Breast epithelium (tissue), 3 donors: ENCODE measurements at regions not wholly inside any gene's neighbourhood (a gene's known extent, or its start where the extent isn't known, plus 50 kb on each side); places are given as distances from the start of the nearest gene placed in this dataset.

Experiments
- POLR2A ChIP-seq: fragments of 450-650 bp; IDR thresholded peaks from one replicate; pipeline ENCODE4 v1.6.1; 2016; ENCODE audit warnings: antibody characterized with exemption, mild to moderate bottlenecking, moderate library complexity
- POLR2AphosphoS5 ChIP-seq, 3 donors: sonication (generic); formaldehyde crosslinking; IDR thresholded peaks; one replicate each; pipeline ENCODE4 v1.6.1; 2017; ENCODE audit warnings: antibody characterized with exemption in 3 of 3
- TF ChIP-seq, protein P1 (sequence below), 3 donors: fragments of 450-650 bp; IDR thresholded peaks; one replicate each; pipeline ENCODE4 v1.5.1; 2016 to 2017; ENCODE audit warnings: antibody characterized with exemption in 3 of 3, mild to moderate bottlenecking in 3 of 3, moderate library complexity in 3 of 3

DNA sequence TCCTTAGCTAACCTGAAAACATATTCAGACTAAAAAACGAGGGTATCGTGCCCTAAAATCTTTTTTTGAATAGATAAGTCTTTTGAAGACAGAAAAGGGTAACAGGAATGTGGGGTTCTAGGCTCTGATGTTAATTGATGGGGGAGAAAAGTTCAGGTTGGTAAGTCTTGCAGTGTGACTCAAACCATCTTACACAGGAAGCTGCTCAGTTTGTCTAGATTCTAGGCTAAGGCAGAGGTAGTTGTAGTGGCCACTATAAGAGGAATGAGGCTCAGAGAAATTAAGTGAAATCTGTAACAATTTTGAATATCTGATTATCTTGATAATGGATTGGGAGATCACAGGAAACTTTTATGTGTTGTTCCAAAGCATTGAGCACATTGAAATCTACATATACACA, 267.9 kb downstream of the PDCD6IP start:
- TF ChIP-seq, protein P1, sequence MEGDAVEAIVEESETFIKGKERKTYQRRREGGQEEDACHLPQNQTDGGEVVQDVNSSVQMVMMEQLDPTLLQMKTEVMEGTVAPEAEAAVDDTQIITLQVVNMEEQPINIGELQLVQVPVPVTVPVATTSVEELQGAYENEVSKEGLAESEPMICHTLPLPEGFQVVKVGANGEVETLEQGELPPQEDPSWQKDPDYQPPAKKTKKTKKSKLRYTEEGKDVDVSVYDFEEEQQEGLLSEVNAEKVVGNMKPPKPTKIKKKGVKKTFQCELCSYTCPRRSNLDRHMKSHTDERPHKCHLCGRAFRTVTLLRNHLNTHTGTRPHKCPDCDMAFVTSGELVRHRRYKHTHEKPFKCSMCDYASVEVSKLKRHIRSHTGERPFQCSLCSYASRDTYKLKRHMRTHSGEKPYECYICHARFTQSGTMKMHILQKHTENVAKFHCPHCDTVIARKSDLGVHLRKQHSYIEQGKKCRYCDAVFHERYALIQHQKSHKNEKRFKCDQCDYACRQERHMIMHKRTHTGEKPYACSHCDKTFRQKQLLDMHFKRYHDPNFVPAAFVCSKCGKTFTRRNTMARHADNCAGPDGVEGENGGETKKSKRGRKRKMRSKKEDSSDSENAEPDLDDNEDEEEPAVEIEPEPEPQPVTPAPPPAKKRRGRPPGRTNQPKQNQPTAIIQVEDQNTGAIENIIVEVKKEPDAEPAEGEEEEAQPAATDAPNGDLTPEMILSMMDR (IDR thresholded peaks at IDR 0.05): no peak
- TF ChIP-seq POLR2AphosphoS5 (IDR thresholded peaks at IDR 0.05) (no peak), POLR2A (no peak)
